ENCODE measurements at regions not wholly inside any gene's neighbourhood (a gene's known extent, or its start where the extent isn't known, plus 50 kb on each side); places are given as distances from the start of the nearest gene placed in this dataset.

DNA sequence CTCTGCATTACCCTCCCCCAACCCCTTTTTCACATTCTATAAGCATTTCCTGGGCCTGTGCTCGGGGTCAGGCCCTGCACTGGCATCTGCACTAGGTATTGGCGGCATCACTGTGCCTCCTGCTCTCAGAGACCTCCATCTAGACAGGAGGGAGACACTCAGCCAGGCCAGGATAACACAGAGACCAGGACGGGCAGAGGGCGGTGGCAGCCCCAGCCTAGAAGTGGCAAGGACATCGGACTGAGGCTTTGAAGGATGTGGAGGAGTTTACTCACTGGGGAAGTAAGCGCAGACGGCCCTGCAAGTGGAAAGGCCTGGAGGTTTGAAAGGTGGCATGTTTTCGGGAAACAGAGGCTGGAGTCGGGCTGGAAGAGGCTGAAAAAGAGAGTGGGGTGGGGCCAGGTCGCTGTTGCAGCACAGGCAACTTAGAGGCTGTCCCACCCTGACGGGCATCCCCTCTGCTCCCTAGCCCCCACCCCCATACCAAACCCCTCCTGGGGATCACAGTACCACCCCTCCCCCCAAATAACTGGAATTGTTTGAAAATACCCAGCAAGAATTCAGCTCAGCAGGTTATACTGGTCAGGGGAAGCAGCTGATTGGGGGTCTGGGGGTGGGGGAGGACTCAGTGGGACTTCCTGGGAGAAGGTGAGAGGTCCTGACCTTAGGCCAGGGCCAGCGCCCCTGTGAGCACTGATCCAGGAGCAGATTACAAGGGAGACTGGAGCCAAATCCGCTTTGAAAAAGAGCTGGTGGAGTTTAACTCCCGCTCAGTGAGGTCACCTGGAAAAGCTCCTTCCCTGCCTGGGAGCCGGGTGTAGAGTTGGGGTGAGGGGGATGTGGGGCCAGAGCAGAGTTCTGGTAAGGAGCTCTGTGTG is 121.8 kb upstream of the WNT4 start:
- Mint-ChIP-seq H3K27me3 (ENCODE audit: unreplicated experiment) (peaks cover 40% of the 10 kb centered on the region), H3K9me3 (ENCODE audit: low read depth, unreplicated experiment) (no peaks in the 10 kb centered on the region), H3K4me1 (ENCODE audit: low read depth, unreplicated experiment) (no peaks in the 10 kb centered on the region), H3K36me3 (ENCODE audit: insufficient read depth, unreplicated experiment) (peaks cover 5% of the 10 kb centered on the region), H3K27ac (ENCODE audit: unreplicated experiment) (no peak overlapping the region), H3K4me3 (ENCODE audit: low read depth, unreplicated experiment) (no peak overlapping the region)
- intact Hi-C loops (cut with micrococcal nuclease; ENCODE audit: unreplicated experiment): no loop called here
- no peak for TF ChIP-seq CTCF (IDR thresholded peaks at IDR 0.05; ENCODE audit: unreplicated experiment)
- no TSS peak for BruUV-seq (replicated peaks)
- DNase-seq: no peak
- CTCF ChIA-PET: no interaction called here

GRCh38 chr1:22266141-22266540 is 123.2 kb upstream of the WNT4 start:
- no peak for TF ChIP-seq CTCF (IDR thresholded peaks at IDR 0.05; ENCODE audit: unreplicated experiment)
- Mint-ChIP-seq H3K4me1 (ENCODE audit: low read depth, unreplicated experiment) (no peaks in the 10 kb centered on the region), H3K27ac (ENCODE audit: unreplicated experiment) (no peak overlapping the region), H3K27me3 (ENCODE audit: unreplicated experiment) (peaks cover 25% of the 10 kb centered on the region), H3K4me3 (ENCODE audit: low read depth, unreplicated experiment) (no peak overlapping the region), H3K9me3 (ENCODE audit: low read depth, unreplicated experiment) (no peaks in the 10 kb centered on the region), H3K36me3 (ENCODE audit: insufficient read depth, unreplicated experiment) (peaks cover 5% of the 10 kb centered on the region)
- intact Hi-C loops (cut with micrococcal nuclease; ENCODE audit: unreplicated experiment): no loop called here
- CTCF ChIA-PET: no interaction called here
- DNase-seq: no peak
- BruUV-seq (replicated peaks): no TSS peak

- intact Hi-C loops (cut with micrococcal nuclease; ENCODE audit: unreplicated experiment): no loop called here
- H3K4me1 Mint-ChIP-seq (ENCODE audit: low read depth, unreplicated experiment): no peaks in the 10 kb centered on the region
- H3K36me3 Mint-ChIP-seq (ENCODE audit: insufficient read depth, unreplicated experiment): peaks cover 5% of the 10 kb centered on the region
- peaks cover 3% of the 10 kb centered on the region for H3K9me3 Mint-ChIP-seq (ENCODE audit: low read depth, unreplicated experiment)
- BruUV-seq (replicated peaks): no TSS peak
- no peak overlapping the region for H3K4me3 Mint-ChIP-seq (ENCODE audit: low read depth, unreplicated experiment)
- peaks cover 33% of the 10 kb centered on the region for H3K27me3 Mint-ChIP-seq (ENCODE audit: unreplicated experiment)
- no peak for TF ChIP-seq CTCF (IDR thresholded peaks at IDR 0.05; ENCODE audit: unreplicated experiment)
- no peak overlapping the region for H3K27ac Mint-ChIP-seq (ENCODE audit: unreplicated experiment)
- no peak for DNase-seq
- CTCF ChIA-PET: no interaction called here
Measured at GRCh38 chr1:22267413-22268175, 124.7 kb upstream of the WNT4 start.

- intact Hi-C loops (cut with micrococcal nuclease; ENCODE audit: unreplicated experiment): no loop called here
- Mint-ChIP-seq H3K4me3 (ENCODE audit: low read depth, unreplicated experiment) (no peak overlapping the region), H3K4me1 (ENCODE audit: low read depth, unreplicated experiment) (no peaks in the 10 kb centered on the region), H3K27ac (ENCODE audit: unreplicated experiment) (no peak overlapping the region), H3K27me3 (ENCODE audit: unreplicated experiment) (peaks cover 34% of the 10 kb centered on the region), H3K9me3 (ENCODE audit: low read depth, unreplicated experiment) (peaks cover 3% of the 10 kb centered on the region), H3K36me3 (ENCODE audit: insufficient read depth, unreplicated experiment) (peaks cover 5% of the 10 kb centered on the region)
- CTCF ChIA-PET: no interaction called here
- no peak for DNase-seq
- no peak for TF ChIP-seq CTCF (IDR thresholded peaks at IDR 0.05; ENCODE audit: unreplicated experiment)
- no TSS peak for BruUV-seq (replicated peaks)
Measured at GRCh38 chr1:22268327-22268726, 125.4 kb upstream of the WNT4 start.
